ENCODE measurements at regions not wholly inside any gene's neighbourhood (a gene's known extent, or its start where the extent isn't known, plus 50 kb on each side); places are given as distances from the start of the nearest gene placed in this dataset.
A peak's percentile ranks its signal among the peaks of the same experiment; 100 is the strongest.

DNA sequence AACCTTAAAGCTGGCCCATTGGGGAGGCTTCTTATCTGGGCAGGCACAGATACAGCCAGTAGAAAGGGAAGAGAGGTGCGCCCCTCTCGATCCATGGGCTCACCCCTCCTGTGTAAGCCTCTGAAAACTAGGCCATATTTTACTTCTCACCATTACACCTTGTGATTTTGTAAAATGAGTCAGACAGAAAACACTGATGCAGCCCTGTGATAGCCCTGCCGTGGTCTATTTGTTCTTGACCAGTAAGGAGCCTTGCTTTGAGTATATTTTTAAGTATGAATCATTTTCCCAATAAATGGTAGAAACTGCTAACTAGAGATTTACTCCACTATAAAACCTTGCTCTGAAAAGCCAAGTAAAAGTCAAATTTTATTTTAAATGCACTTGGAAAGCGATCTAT is 329.8 kb upstream of the MBL2 start:
- TF ChIP-seq, protein P1, sequence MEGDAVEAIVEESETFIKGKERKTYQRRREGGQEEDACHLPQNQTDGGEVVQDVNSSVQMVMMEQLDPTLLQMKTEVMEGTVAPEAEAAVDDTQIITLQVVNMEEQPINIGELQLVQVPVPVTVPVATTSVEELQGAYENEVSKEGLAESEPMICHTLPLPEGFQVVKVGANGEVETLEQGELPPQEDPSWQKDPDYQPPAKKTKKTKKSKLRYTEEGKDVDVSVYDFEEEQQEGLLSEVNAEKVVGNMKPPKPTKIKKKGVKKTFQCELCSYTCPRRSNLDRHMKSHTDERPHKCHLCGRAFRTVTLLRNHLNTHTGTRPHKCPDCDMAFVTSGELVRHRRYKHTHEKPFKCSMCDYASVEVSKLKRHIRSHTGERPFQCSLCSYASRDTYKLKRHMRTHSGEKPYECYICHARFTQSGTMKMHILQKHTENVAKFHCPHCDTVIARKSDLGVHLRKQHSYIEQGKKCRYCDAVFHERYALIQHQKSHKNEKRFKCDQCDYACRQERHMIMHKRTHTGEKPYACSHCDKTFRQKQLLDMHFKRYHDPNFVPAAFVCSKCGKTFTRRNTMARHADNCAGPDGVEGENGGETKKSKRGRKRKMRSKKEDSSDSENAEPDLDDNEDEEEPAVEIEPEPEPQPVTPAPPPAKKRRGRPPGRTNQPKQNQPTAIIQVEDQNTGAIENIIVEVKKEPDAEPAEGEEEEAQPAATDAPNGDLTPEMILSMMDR (IDR thresholded peaks at IDR 0.05): no peak
- Histone ChIP-seq H3K4me2 (ENCODE audit: low read length) (no peak overlapping the region), H3K27ac (no peak overlapping the region)

DNA sequence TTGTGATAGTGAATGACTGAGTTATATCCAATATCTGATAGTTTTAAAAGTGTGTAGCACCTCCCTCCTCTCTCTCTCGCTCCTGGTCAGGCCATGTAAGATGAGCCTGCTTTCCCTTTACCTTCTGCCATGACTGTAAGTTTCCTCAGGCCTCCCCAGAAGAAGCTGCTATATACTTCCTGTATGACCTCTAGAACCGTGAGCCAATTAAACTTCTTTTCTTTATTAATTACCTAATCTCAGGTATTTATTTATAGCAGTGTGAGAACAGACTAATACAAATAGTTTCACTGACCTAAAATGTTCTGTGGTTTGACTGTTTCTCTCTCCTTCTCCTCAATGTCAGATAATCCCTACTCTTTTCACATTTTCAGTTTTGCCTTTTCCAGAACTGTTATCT is 321.3 kb upstream of the MBL2 start:
- H3K27ac ChIP-seq: no peak overlapping the region
- H3K9ac ChIP-seq: no peak overlapping the region
- no peaks in the 10 kb centered on the region for H3K36me3 ChIP-seq (ENCODE audit: control insufficient read depth, insufficient read depth, low read length)
- no peak overlapping the region for H3K4me3 ChIP-seq (ENCODE audit: low read depth, low read length)
- H2AFZ ChIP-seq: peak overlapping the region; percentile 52
- no peaks in the 10 kb centered on the region for H3K4me1 ChIP-seq
- TF ChIP-seq, protein P1 (IDR thresholded peaks at IDR 0.05): no peak
- H3K4me2 ChIP-seq (ENCODE audit: low read length): no peak overlapping the region
- H3K27me3 ChIP-seq (ENCODE audit: control insufficient read depth, insufficient read depth, low read length): no peaks in the 10 kb centered on the region
- no peaks in the 10 kb centered on the region for H3K9me3 ChIP-seq (ENCODE audit: control insufficient read depth, low read length)
- no peaks in the 10 kb centered on the region for H3K79me2 ChIP-seq

More for the DNA sequence above, 329.8 kb upstream of the MBL2 start:
- H3K4me1 ChIP-seq: no peaks in the 10 kb centered on the region
- H3K79me2 ChIP-seq: no peaks in the 10 kb centered on the region
- no peaks in the 10 kb centered on the region for H3K9me3 ChIP-seq (ENCODE audit: control insufficient read depth, low read length)
- H3K9ac ChIP-seq: no peak overlapping the region
- H3K4me3 ChIP-seq (ENCODE audit: low read depth, low read length): no peak overlapping the region
- no peaks in the 10 kb centered on the region for H3K36me3 ChIP-seq (ENCODE audit: control insufficient read depth, insufficient read depth, low read length)
- H2AFZ ChIP-seq: peak overlapping the region; percentile 4
- H3K27me3 ChIP-seq (ENCODE audit: control insufficient read depth, insufficient read depth, low read length): no peaks in the 10 kb centered on the region

DNA sequence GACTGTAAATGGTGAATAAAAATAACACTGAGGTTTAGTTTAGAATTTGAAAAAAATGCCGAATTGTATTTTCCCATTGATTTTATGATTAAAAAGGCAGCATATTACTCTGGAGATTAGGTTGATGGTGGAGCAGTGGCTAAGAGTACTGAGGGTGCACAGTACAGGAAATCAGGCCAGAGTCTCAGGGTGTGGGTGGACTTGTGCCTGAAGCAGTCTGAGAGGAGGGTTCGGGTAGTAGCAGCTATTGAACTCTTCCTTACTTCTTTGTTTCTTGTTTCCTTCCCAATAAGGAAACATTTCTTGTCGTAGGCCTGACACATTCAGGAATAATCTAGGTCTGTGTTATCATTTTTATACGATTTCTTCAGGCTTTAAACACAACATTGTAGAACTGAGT is 319.0 kb upstream of the MBL2 start:
- Histone ChIP-seq H3K4me2 (ENCODE audit: low read length) (no peak overlapping the region), H3K4me3 (ENCODE audit: low read depth, low read length) (no peak overlapping the region), H3K4me1 (no peaks in the 10 kb centered on the region), H3K9me3 (ENCODE audit: control insufficient read depth, low read length) (no peaks in the 10 kb centered on the region), H3K79me2 (no peaks in the 10 kb centered on the region), H3K9ac (no peak overlapping the region), H3K36me3 (ENCODE audit: control insufficient read depth, insufficient read depth, low read length) (no peaks in the 10 kb centered on the region), H3K27me3 (ENCODE audit: control insufficient read depth, insufficient read depth, low read length) (no peaks in the 10 kb centered on the region), H3K27ac (no peak overlapping the region), H2AFZ (no peak overlapping the region)
- TF ChIP-seq, protein P1 (IDR thresholded peaks at IDR 0.05): no peak

DNA sequence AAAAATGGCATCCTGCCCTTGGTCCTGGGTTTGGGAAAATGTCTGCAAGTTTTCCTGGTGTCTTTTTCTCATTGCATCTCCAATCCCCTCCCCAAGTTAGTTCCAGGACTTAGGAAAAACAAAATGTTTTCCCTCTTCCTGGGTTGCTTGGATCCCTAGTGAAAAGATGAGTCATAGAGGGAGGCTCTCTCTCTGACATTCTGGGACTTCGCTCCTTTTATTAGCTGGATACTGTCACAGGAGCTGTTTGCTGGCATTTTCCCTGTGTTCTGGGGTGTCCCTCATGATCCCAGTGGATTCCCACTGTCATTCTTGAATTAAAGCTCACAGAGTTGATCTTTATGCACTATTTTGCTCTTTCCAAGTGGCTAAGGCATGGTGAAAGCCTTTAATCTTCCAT is 316.4 kb upstream of the MBL2 start:
- Histone ChIP-seq H3K9me3 (ENCODE audit: control insufficient read depth, low read length) (peaks cover 5% of the 10 kb centered on the region), H3K4me1 (no peaks in the 10 kb centered on the region)

DNA sequence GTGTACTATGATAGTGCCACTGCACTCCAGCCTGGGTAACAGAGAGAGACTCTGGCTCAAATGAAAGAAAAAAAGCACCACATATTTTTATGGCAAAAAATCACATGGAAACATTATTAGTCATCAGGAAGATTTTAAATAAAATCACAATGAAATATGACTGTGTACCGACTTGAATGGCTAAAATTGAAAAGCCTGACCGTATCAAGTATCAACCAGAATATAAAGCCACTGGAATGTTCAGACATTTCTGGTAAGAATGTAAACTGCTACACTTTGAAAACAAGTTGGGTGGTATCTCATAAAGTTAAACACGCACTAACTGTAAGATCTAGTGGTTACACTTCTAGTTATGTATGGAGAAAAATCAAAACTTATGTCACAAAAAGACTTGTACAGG is 306.7 kb upstream of the MBL2 start:
- no peak overlapping the region for H3K9ac ChIP-seq
- no peaks in the 10 kb centered on the region for H3K27me3 ChIP-seq (ENCODE audit: control insufficient read depth, insufficient read depth, low read length)
- H3K9me3 ChIP-seq (ENCODE audit: control insufficient read depth, low read length): no peaks in the 10 kb centered on the region
- H3K4me3 ChIP-seq (ENCODE audit: low read depth, low read length): no peak overlapping the region
- no peaks in the 10 kb centered on the region for H3K79me2 ChIP-seq
- no peak overlapping the region for H2AFZ ChIP-seq
- H3K27ac ChIP-seq: no peak overlapping the region
- no peak overlapping the region for H3K4me2 ChIP-seq (ENCODE audit: low read length)
- no peaks in the 10 kb centered on the region for H3K4me1 ChIP-seq
- no peaks in the 10 kb centered on the region for H3K36me3 ChIP-seq (ENCODE audit: control insufficient read depth, insufficient read depth, low read length)
- TF ChIP-seq, protein P1 (IDR thresholded peaks at IDR 0.05): no peak

More for the DNA sequence above, 316.4 kb upstream of the MBL2 start:
- Histone ChIP-seq H3K79me2 (no peaks in the 10 kb centered on the region), H3K36me3 (ENCODE audit: control insufficient read depth, insufficient read depth, low read length) (no peaks in the 10 kb centered on the region), H3K27me3 (ENCODE audit: control insufficient read depth, insufficient read depth, low read length) (no peaks in the 10 kb centered on the region), H3K27ac (no peak overlapping the region), H3K9ac (no peak overlapping the region), H2AFZ (no peak overlapping the region), H3K4me2 (ENCODE audit: low read length) (no peak overlapping the region), H3K4me3 (ENCODE audit: low read depth, low read length) (no peak overlapping the region)
- TF ChIP-seq, protein P1 (IDR thresholded peaks at IDR 0.05): no peak

Measured in parathyroid adenoma (tissue), 2 donors.